Muscle of arm (tissue), 1 donor: ENCODE measurements at regions not wholly inside any gene's neighbourhood (a gene's known extent, or its start where the extent isn't known, plus 50 kb on each side); places are given as distances from the start of the nearest gene placed in this dataset.

Source experiments
- DNase-seq: peaks from one replicate; pipeline ENCODE4 v3.0.0-alpha.2; 2013

GRCh38 chr4:104418286-104418685, 76.4 kb downstream of the CXXC4 start:
- DNase-seq: no peak

DNA sequence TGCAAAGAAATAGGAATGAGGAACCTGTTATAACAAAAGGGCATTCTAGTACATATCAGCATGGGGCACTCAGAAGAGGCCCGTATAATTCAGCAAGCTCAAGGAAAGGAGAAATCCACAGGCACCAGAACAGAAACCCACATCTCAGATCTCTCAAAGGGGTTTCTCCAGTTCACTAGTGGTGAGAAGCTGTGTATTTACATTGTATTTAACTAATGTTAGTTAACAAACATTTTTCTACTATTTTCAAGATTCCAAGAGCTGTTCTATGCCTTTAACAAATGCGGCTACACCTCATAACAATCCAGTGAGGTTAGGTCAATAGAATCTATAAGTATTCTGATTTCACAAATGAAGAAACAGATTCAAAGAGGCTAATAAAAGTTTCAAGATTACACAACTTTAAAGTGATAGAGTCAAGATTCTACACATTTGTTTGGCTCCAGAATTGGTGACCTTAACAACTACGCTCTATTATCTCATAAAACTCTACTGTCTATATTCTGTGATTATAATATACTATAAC, 77.3 kb downstream of the CXXC4 start:
- DNase-seq: no peak

DNA sequence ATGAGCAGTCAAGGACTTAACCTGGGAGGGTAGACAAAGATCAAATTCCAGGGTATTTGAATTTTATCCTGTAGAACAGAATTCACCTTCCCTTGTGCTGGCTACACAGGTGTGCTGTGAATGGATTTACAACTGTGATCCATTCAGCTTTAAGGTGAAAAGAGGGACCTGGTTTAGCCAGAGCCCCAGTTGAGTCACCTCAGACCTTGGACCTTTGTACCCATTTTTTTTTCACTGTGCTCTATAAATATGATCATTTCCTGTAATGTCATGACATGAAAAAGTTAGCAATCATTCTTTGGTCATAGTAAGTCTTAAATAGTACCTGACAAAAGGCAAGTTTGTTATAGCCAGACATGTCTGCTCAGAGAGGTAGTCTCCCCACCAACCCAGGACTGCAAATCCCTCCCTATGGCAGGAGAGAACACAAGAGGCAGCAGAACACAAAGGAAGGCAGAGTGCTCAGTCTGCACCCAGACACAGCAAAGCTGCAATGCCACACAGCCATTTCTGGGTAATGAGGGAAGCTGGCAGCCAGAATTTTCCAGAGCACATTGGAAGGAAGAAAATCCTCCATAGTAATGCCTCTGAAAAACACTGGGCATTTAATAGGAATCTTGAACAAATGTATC, 77.9 kb downstream of the CXXC4 start:
- no peak for DNase-seq

DNA sequence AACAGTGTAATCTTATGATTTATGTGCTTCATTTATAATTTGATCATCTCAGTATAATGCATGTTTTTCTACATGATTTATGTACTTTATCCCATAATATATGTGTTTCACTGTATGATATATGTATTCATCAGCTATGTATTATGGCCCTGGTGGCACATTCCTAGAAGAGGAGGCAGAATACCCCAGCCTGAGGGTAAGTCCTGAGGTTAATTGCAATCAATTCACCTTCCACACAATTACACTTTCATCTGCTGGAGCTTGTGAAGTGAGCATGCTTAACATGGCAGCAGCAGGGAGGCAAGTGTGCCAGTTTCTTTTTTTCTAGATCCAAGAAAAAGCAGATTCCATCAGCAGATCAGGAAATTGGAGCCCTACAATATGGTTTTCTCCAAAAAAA, 81.2 kb downstream of the CXXC4 start:
- no peak for DNase-seq

GRCh38 chr4:104412344-104412743, 82.3 kb downstream of the CXXC4 start:
- DNase-seq: no peak

DNA sequence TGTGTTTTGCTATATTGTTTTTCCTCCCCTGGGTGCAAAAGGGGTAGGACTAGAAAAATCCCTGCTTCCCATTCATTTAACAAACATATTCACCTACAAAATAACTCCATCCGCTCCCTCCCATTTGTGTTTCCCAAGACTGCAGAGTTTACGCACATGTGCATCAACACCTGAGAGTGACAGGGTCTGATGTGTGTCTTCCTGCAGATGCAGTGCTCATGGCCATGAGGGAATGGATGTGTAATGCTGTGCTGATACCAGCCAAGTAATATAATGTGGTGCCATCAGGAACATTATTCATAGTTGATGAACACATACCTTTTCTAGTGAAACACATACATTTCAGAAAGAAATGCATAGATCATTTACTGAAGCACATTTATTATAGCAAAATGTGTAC, 83.2 kb downstream of the CXXC4 start:
- DNase-seq: no peak

- no peak for DNase-seq
Measured at GRCh38 chr4:104408878-104409277, 85.8 kb downstream of the CXXC4 start.

- DNase-seq: no peak
Measured at GRCh38 chr4:104404361-104404760, 90.3 kb downstream of the CXXC4 start.

GRCh38 chr4:104395168-104395614, 99.5 kb downstream of the CXXC4 start:
- DNase-seq: no peak

GRCh38 chr4:104394406-104395167, 100.1 kb downstream of the CXXC4 start:
- no peak for DNase-seq

DNA sequence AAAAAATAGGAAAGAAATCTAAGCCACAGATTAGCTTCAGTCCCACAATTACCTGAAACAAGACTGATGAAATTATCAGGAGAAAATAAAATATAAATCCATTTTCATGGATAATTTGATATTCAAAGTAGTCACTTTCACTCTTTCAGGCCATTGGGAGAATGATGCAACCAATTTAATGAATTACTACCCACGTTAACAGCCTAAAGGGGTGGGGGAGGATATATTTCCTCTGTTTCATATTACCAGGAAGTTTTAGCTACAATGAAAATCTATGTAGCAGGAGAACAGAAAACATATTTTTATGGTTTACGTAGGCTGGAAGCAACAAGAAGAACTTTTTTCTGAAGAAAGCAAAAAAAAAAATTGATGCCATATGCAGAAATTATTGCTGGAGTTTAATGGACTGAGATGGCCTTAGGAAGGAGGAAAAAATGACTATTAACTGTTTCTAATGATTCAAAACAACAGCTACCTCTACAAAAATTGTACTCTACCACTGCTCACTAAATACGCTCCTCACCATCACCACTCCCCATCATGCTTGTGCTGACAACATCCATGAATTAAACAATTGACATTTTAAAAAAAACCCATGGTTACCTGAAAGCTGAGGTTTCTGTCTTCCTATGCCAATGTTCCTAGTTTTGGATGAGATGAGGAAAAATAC, 100.9 kb downstream of the CXXC4 start:
- no peak for DNase-seq

GRCh38 chr4:104385713-104386112, 109.0 kb downstream of the CXXC4 start:
- no peak for DNase-seq

DNA sequence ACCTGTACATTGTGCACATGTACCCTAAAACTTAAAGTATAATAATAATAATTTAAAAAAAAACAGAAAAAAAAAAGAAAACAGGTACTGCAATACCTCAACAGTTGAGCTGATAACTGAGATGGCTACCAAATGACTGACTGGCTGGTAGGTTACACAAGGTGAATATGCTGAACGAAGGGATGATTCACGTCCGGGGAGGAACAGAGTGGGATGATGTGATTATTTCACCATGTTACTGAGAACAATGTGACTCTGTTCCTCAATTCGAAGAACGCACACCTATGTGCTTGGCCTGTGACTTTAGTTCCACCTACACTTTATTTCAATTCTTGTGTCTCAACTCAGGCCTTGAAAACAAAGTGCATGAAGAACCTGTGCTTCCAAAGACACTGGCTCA, 111.7 kb downstream of the CXXC4 start:
- DNase-seq: no peak

DNA sequence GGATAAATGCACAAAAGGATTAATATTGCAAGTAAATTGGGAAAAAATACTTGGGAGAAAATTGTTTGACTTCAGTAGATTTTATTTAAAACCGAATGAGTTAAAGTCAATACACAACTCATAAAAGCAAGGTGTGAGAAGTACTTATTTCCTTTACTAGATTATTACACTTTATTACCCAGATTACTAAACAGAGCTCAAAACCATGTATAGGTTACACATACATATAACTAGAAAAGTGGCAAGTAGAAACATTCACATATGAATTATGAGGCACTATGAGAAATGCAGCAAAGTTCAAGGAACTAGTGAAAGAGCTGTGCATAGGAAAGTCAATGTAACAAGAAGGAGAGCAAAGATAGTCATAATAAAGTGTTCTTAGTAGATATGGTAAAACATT, 113.0 kb downstream of the CXXC4 start:
- no peak for DNase-seq

- DNase-seq: no peak
Measured at GRCh38 chr4:104365618-104366017, 129.1 kb downstream of the CXXC4 start.

GRCh38 chr4:104353481-104353880, 141.2 kb downstream of the CXXC4 start:
- DNase-seq: no peak

- no peak for DNase-seq
Measured at GRCh38 chr4:104352211-104352610, 142.5 kb downstream of the CXXC4 start.

GRCh38 chr4:104351706-104352105, 143.0 kb downstream of the CXXC4 start:
- DNase-seq: no peak

GRCh38 chr4:104345598-104346242, 149.0 kb downstream of the CXXC4 start:
- no peak for DNase-seq

GRCh38 chr4:104344342-104344980, 150.2 kb downstream of the CXXC4 start:
- no peak for DNase-seq

DNA sequence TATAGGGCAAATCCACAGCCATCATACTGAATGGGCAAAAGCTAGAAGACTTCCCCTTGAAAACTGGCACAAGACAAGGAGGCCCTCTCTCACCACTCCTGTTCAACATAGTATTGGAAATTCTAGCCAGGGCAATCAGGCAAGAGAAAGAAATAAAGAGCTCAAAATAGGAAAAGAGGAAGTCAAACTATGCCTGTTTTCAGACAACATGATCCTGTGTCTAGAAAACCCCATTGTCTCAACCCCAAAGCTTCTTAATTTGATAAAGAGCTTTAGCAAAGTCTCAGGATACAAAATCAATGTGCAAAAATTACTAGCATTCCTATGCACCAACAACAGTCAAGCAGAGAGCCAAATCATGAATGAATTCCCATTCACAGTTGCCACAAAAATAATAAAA, 160.3 kb downstream of the CXXC4 start:
- DNase-seq: no peak
